K562 (cell line): ENCODE measurements at regions not wholly inside any gene's neighbourhood (a gene's known extent, or its start where the extent isn't known, plus 50 kb on each side); places are given as distances from the start of the nearest gene placed in this dataset.

Experiments
- CTCF ChIP-seq, 3 experiments: IDR thresholded peaks in 2 of 3; conservative IDR thresholded peaks in 1 of 3; 2 replicates each; pipeline ENCODE4 v1.5.1; 2011 to 2012; ENCODE audit warnings: low read length in 3 of 3, mild to moderate bottlenecking in 3 of 3, control low read depth in 2 of 3, improper control_type of control experiment in 1 of 3, inconsistent platforms in 1 of 3, low read depth in 1 of 3, mixed read lengths in 1 of 3, moderate library complexity in 1 of 3; ENCODE audit not compliant: insufficient read depth in 2 of 3
- ZFP36 ChIP-seq: fragments of 150-350 bp; IDR thresholded peaks from 2 replicates; pipeline ENCODE4 v1.6.1; 2018; ENCODE audit warnings: low read length, low read depth; ENCODE audit not compliant: partially characterized antibody

- no peak for TF ChIP-seq ZFP36
- no peak for TF ChIP-seq CTCF (IDR thresholded peaks at IDR 0.05 in 2 of 3, conservative IDR thresholded peaks at IDR 0.05 in 1 of 3; ENCODE audit: insufficient read depth in 2 of 3, low read depth in 1 of 3, low read length in 3 of 3)
Measured at GRCh38 chr6:9431945-9432344, 982.9 kb downstream of the TFAP2A start.
